GM19372 (cell line): ENCODE measurements at regions not wholly inside any gene's neighbourhood (a gene's known extent, or its start where the extent isn't known, plus 50 kb on each side); places are given as distances from the start of the nearest gene placed in this dataset.
"Not testable (repeated sequence)": the region's sequence is repeated elsewhere in the genome, so short reads cannot be mapped to it uniquely, and the experiment has no call there.

Experiments used
- ATAC-seq: cut with Tn5 transposase; IDR thresholded peaks from one replicate; pipeline ENCODE4 v1.9.1; 2021; ENCODE audit warnings: mild to moderate bottlenecking, low read depth, moderate library complexity; ENCODE audit not compliant: unreplicated experiment

- no peak for ATAC-seq
Observed at GRCh38 chr4:97404876-97405523, 738.3 kb downstream of the STPG2 start.

GRCh38 chr4:97411356-97411755, 731.9 kb downstream of the STPG2 start:
- ATAC-seq: no peak

GRCh38 chr4:97412331-97412730, 730.9 kb downstream of the STPG2 start:
- no peak for ATAC-seq

- no peak for ATAC-seq
Observed at GRCh38 chr4:97414161-97414560, 729.1 kb downstream of the STPG2 start.

GRCh38 chr4:97432551-97432950, 710.7 kb downstream of the STPG2 start:
- ATAC-seq: no peak

GRCh38 chr4:97437998-97438705, 705.1 kb downstream of the STPG2 start:
- not testable (repeated sequence) for ATAC-seq

GRCh38 chr4:97453186-97453585, 690.1 kb downstream of the STPG2 start:
- no peak for ATAC-seq

GRCh38 chr4:97457253-97457652, 686.0 kb downstream of the STPG2 start:
- no peak for ATAC-seq

GRCh38 chr4:97468272-97468671, 675.0 kb downstream of the STPG2 start:
- ATAC-seq: no peak

- ATAC-seq: no peak
Observed at GRCh38 chr4:97475621-97476020, 667.7 kb downstream of the STPG2 start.

- ATAC-seq: no peak
Observed at GRCh38 chr4:97477974-97478373, 665.3 kb downstream of the STPG2 start.

GRCh38 chr4:97479388-97479787, 663.9 kb downstream of the STPG2 start:
- ATAC-seq: no peak

GRCh38 chr4:97491856-97492255, 651.4 kb downstream of the STPG2 start:
- no peak for ATAC-seq

- ATAC-seq: no peak
Observed at GRCh38 chr4:97493815-97494518, 649.3 kb downstream of the STPG2 start.

- no peak for ATAC-seq
Observed at GRCh38 chr4:97496298-97496873, 646.9 kb downstream of the STPG2 start.

GRCh38 chr4:97498875-97499274, 644.4 kb downstream of the STPG2 start:
- ATAC-seq: no peak

- peak; percentile 74 for ATAC-seq
Observed at GRCh38 chr4:97500423-97500822, 642.9 kb downstream of the STPG2 start.

- no peak for ATAC-seq
Observed at GRCh38 chr4:97504713-97505112, 638.6 kb downstream of the STPG2 start.

GRCh38 chr4:97507587-97508245, 635.6 kb downstream of the STPG2 start:
- ATAC-seq: no peak
